Upper lobe of left lung (tissue), 4 donors: ENCODE measurements at regions not wholly inside any gene's neighbourhood (a gene's known extent, or its start where the extent isn't known, plus 50 kb on each side); places are given as distances from the start of the nearest gene placed in this dataset.

Experiments
- POLR2AphosphoS5 ChIP-seq, 2 donors: sonication (generic); formaldehyde crosslinking; IDR thresholded peaks; one replicate each; pipeline ENCODE4 v1.5.1; 2017; ENCODE audit warnings: antibody characterized with exemption in 2 of 2
- TF ChIP-seq, protein P1 (sequence below), 6 experiments: fragments of 450-650 bp in 4 of 6; fragments of 200-600 bp in 2 of 6; sonication (generic) in 2 of 6; IDR thresholded peaks; one replicate each; pipeline ENCODE4 v1.5.1; 2016 to 2019; ENCODE audit warnings: antibody characterized with exemption in 6 of 6

DNA sequence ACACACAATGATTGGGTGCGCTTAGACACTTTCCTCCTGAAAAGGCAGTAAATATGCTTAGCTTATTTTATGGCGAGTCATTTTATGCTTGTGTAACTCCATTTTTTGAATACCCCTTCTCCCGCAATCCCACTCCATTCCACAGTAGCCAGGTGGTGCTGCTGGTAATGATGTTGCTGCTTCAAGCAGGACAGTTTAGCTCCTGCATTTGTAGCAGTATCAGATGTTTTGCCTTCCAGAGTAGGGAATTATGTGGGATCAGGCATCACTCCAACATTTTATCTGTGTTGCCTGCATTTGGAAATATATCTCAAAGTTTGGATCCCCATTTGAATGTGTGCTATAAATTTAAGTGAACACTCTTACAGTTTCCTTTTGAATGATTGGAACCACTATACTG is 302.1 kb upstream of the SGO1 start:
- TF ChIP-seq, protein P1, sequence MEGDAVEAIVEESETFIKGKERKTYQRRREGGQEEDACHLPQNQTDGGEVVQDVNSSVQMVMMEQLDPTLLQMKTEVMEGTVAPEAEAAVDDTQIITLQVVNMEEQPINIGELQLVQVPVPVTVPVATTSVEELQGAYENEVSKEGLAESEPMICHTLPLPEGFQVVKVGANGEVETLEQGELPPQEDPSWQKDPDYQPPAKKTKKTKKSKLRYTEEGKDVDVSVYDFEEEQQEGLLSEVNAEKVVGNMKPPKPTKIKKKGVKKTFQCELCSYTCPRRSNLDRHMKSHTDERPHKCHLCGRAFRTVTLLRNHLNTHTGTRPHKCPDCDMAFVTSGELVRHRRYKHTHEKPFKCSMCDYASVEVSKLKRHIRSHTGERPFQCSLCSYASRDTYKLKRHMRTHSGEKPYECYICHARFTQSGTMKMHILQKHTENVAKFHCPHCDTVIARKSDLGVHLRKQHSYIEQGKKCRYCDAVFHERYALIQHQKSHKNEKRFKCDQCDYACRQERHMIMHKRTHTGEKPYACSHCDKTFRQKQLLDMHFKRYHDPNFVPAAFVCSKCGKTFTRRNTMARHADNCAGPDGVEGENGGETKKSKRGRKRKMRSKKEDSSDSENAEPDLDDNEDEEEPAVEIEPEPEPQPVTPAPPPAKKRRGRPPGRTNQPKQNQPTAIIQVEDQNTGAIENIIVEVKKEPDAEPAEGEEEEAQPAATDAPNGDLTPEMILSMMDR (IDR thresholded peaks at IDR 0.05) = no peak
- TF ChIP-seq POLR2AphosphoS5 (IDR thresholded peaks at IDR 0.05) = no peak
